Ishikawa (cell line): ENCODE measurements at regions not wholly inside any gene's neighbourhood (a gene's known extent, or its start where the extent isn't known, plus 50 kb on each side); places are given as distances from the start of the nearest gene placed in this dataset.

Experiments
- CEBPB ChIP-seq: IDR thresholded peaks from 2 replicates; pipeline ENCODE4 v1.6.1; 2012
- CREB1 ChIP-seq: IDR thresholded peaks from 2 replicates; pipeline ENCODE4 v1.6.1; 2012; ENCODE audit warnings: low read depth
- EGR1 ChIP-seq: IDR thresholded peaks from 2 replicates; pipeline ENCODE4 v1.6.1; 2012
- EP300 ChIP-seq: IDR thresholded peaks from 2 replicates; pipeline ENCODE4 v1.6.1; 2012; ENCODE audit warnings: borderline replicate concordance
- FOXM1 ChIP-seq: IDR thresholded peaks from 2 replicates; pipeline ENCODE4 v1.6.1; 2012; ENCODE audit warnings: low read depth, borderline replicate concordance
- NFIC ChIP-seq: IDR thresholded peaks from 2 replicates; pipeline ENCODE4 v1.6.1; 2012
- RAD21 ChIP-seq: IDR thresholded peaks from 2 replicates; pipeline ENCODE4 v1.6.1; 2012; ENCODE audit warnings: low read depth
- REST ChIP-seq: IDR thresholded peaks from 2 replicates; pipeline ENCODE4 v1.6.1; 2012; ENCODE audit warnings: low read depth, mild to moderate bottlenecking
- TAF1 ChIP-seq: IDR thresholded peaks from 2 replicates; pipeline ENCODE4 v1.6.1; 2012; ENCODE audit warnings: low read depth, mild to moderate bottlenecking
- TCF12 ChIP-seq: IDR thresholded peaks from 2 replicates; pipeline ENCODE4 v1.6.1; 2012; ENCODE audit warnings: low read depth
- TEAD4 ChIP-seq: IDR thresholded peaks from 2 replicates; pipeline ENCODE4 v1.6.1; 2012
- YY1 ChIP-seq: IDR thresholded peaks from 2 replicates; pipeline ENCODE4 v1.6.1; 2012; ENCODE audit warnings: low read depth
- ZBTB7A ChIP-seq: IDR thresholded peaks from 2 replicates; pipeline ENCODE4 v1.6.1; 2012; ENCODE audit warnings: low read depth
- TF ChIP-seq, protein P1 (sequence below): IDR thresholded peaks from 2 replicates; pipeline ENCODE4 v1.6.1; 2012
- TF ChIP-seq, protein P2 (sequence below): IDR thresholded peaks from 2 replicates; pipeline ENCODE4 v1.6.1; 2012

DNA sequence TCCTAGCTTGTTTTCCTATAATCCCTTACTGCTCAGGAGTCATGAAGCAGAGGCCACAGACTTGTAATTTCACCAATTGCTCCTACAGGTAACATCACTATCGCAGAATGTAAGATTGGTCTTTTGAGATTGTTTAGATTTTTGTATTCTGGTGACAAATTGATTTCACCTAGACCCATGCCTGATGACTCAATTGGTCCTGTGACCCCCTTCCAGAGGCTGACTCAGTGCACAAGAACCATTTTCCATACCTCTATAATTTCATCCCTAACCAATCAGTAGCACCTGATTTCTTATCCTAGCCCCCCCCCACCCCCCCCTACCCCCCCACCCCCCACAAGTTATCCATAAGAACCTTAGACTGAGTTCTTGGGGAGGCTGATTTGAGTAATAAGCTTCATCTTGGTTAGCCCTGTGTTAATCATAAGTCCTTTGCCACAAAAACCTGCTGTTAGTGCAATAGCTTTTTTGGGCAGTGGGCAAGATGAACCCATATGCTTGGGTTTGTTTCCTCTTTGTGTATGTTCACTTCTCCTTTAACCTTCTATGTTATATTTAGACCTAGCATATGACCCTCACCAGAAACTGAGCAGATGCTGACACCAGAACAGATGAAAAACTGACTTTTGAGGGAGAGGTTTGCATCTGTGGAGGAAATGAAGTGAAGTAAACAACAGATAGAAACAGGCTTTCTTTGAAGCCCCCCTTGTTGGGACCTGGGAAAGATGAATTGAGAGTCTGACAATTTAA, 187.1 kb downstream of the KIF20B start:
- TF ChIP-seq RAD21 (no peak), FOXM1 (no peak), TAF1 (no peak), EGR1 (no peak), REST (no peak), EP300 (no peak), TCF12 (no peak), NFIC (no peak), CREB1 (no peak), CEBPB (no peak), YY1 (no peak), ZBTB7A (no peak), TEAD4 (no peak)
- TF ChIP-seq, protein P1, sequence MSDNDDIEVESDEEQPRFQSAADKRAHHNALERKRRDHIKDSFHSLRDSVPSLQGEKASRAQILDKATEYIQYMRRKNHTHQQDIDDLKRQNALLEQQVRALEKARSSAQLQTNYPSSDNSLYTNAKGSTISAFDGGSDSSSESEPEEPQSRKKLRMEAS, result no peak
- TF ChIP-seq, protein P2, sequence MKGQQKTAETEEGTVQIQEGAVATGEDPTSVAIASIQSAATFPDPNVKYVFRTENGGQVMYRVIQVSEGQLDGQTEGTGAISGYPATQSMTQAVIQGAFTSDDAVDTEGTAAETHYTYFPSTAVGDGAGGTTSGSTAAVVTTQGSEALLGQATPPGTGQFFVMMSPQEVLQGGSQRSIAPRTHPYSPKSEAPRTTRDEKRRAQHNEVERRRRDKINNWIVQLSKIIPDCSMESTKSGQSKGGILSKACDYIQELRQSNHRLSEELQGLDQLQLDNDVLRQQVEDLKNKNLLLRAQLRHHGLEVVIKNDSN, result no peak

- no peak for TF ChIP-seq EGR1
- TF ChIP-seq, protein P1, result no peak
- no peak for TF ChIP-seq CEBPB
- TF ChIP-seq TEAD4, result no peak
- no peak for TF ChIP-seq ZBTB7A
- no peak for TF ChIP-seq YY1
- no peak for TF ChIP-seq CREB1
These were observed 188.2 kb downstream of the KIF20B start for GRCh38 chr10:89889606-89890005.

DNA sequence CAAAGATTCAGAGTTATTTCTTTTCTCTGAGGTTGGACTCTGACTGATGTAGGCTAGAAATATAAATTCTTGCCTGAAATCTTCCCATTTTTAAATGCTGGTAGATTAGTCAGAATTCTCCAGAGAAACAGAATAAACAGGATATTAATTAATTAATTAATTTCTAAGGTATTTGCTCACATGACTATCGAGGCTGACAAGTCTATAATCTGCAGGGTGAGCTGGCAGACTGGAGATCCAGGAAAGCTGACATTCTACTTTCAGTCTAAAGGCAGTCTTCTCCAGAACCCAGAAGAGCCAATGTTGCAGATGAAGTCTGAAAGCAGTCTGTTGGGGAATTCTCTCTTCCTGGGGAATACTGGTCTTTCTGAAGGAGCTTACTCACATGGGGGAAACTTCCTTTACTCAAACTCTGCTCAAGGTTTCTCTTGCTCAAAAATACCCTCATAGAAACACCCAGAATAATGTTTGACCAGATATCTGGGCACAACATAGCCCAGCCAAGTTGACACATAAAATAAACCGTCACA, 189.7 kb downstream of the KIF20B start:
- TF ChIP-seq YY1 (no peak), RAD21 (no peak), FOXM1 (no peak), REST (no peak), TCF12 (no peak), CREB1 (no peak), CEBPB (no peak), TEAD4 (no peak), EGR1 (no peak), ZBTB7A (no peak), NFIC (no peak), TAF1 (no peak), EP300 (no peak)
- TF ChIP-seq, protein P1, result no peak
- TF ChIP-seq, protein P2, result no peak

DNA sequence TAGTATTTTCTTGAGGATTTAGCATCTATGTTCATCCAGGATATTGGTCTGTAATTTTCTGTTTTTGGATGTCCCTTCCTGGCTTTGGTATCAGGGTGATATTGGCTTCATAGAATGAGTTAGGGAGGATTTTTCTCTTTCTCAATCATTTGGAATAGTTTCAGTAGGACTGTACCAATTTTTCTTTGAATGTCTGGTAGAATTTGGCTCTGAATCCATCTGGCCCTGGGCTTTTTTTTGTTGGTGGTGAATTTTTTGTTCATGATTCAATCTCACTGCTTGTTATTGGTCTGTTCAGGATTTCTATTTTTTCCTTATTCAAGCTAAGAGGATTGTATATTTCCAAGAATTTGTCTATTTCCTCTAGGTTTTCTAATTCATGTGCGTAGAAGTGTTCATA, 192.7 kb downstream of the KIF20B start:
- TF ChIP-seq ZBTB7A, result no peak
- TF ChIP-seq FOXM1, result no peak
- no peak for TF ChIP-seq TCF12

- no peak for TF ChIP-seq YY1
- no peak for TF ChIP-seq CREB1
- TF ChIP-seq, protein P2, result no peak
- no peak for TF ChIP-seq FOXM1
- no peak for TF ChIP-seq REST
- TF ChIP-seq ZBTB7A, result no peak
- no peak for TF ChIP-seq EP300
- no peak for TF ChIP-seq CEBPB
- no peak for TF ChIP-seq RAD21
- TF ChIP-seq, protein P1, result no peak
- no peak for TF ChIP-seq NFIC
- no peak for TF ChIP-seq EGR1
- no peak for TF ChIP-seq TCF12
These were observed 199.2 kb downstream of the KIF20B start for GRCh38 chr10:89900554-89900953.
